ENCODE measurements at regions not wholly inside any gene's neighbourhood (a gene's known extent, or its start where the extent isn't known, plus 50 kb on each side); places are given as distances from the start of the nearest gene placed in this dataset.

DNA sequence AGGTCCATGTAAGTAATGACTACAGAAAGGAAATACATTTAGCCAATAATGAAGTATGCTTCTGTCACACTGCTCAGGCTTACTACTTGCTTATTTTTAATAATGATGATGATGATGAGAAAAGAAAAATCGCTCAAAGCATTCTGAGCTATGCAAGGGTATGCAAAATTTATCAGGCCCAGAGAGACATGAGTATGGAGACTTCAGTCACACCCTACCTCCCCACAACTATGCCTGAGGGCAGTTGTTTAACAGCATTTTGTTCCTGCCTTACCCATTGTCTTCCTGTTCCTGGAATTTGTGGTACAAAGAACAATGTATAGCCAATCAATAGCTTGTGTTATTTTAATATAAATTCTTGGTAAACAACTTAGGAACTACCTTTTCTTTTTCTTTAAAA, 232.6 kb upstream of the ZBED5 start:
- TF ChIP-seq EZH2 (IDR thresholded peaks at IDR 0.05; ENCODE audit: insufficient read depth, poor library complexity, severe bottlenecking) (no peak), EZH2phosphoT487 (IDR thresholded peaks at IDR 0.05; ENCODE audit: insufficient read depth, low read depth) (no peak)

Measured in GM23248 (cell line).